K562 (cell line): ENCODE measurements at regions not wholly inside any gene's neighbourhood (a gene's known extent, or its start where the extent isn't known, plus 50 kb on each side); places are given as distances from the start of the nearest gene placed in this dataset.

Experiments
- ATAC-seq: fragments of 200-7000 bp; cut with Tn5 transposase; 3 replicates; pipeline ENCODE4 v1.9.1; 2020; ENCODE audit warnings: moderate library complexity
- BruUV-seq: library from RNA; stranded (reverse); fragments of 400-500 nt; replicated peaks from 2 replicates; lab custom pipeline; 2021; lab: Mats Ljungman, UMichigan
- CTCF ChIA-PET: fragments of 300-600 bp; formaldehyde crosslinking; extraction: SDS; loops from one replicate; lab custom pipeline; 2021; ENCODE audit warnings: low intra/inter-chr PET ratio; lab: Yijun Ruan, JAX
- POLR2A ChIA-PET: fragments of 300-600, 350-650 bp; sonication (Branson Sonifier 250); formaldehyde crosslinking; extraction: SDS; loops from one replicate; lab custom pipeline; 2021; ENCODE audit warnings: antibody characterized with exemption, inconsistent platforms; lab: Yijun Ruan, JAX
- DNase-seq, 4 experiments: peaks; one replicate each; pipeline versions ENCODE4 v3.0.0 to v3.0.0-alpha.2; 2011 to 2018; ENCODE audit warnings: low spot score in 3 of 4, mixed read lengths in 3 of 4; ENCODE audit errors: extremely low read depth in 1 of 4
- FAIRE-seq: peaks from 2 replicates; lab custom pipeline; 2011; peaks lifted over from hg19 to GRCh38; lab: Jason Lieb, UNC
- H2AFZ ChIP-seq: 2 replicates; pipeline ENCODE4 v1.6.0; 2011; ENCODE audit warnings: low read depth, low read length, control low read depth, inconsistent platforms
- H3K27ac ChIP-seq: fragments of 200-600 bp; 3 replicates; pipeline ENCODE4 v1.8.0; 2011; ENCODE audit warnings: low read depth, mild to moderate bottlenecking, control low read depth, inconsistent platforms, low read length, moderate library complexity, mixed read lengths; ENCODE audit errors: extremely low read depth
- H3K27me3 ChIP-seq, 2 experiments: fragments of 300-600 bp in 1 of 2; 2 replicates in 1 of 2; 3 replicates in 1 of 2; pipeline versions ENCODE4 v1.6.0 to v1.8.0; 2011; ENCODE audit warnings: inconsistent platforms in 2 of 2, low read length in 2 of 2, mild to moderate bottlenecking in 1 of 2, mixed read lengths in 1 of 2, moderate library complexity in 1 of 2; ENCODE audit not compliant: control insufficient read depth in 2 of 2, insufficient read depth in 2 of 2
- H3K36me3 ChIP-seq: fragments of 300-600 bp; 3 replicates; pipeline ENCODE4 v1.8.0; 2011; ENCODE audit warnings: mild to moderate bottlenecking, low read length, inconsistent platforms; ENCODE audit not compliant: control insufficient read depth, insufficient read depth
- H3K4me1 ChIP-seq, 2 experiments: fragments of 200-600 bp in 1 of 2; replicated peaks in 1 of 2; 2 replicates in 1 of 2; 3 replicates in 1 of 2; pipeline versions ENCODE4 v1.5.1 to v1.8.0; 2011; ENCODE audit warnings: inconsistent platforms in 2 of 2, low read length in 2 of 2, mild to moderate bottlenecking in 1 of 2, mixed read lengths in 1 of 2, moderate library complexity in 1 of 2; ENCODE audit not compliant: control insufficient read depth in 2 of 2, insufficient read depth in 2 of 2
- H3K4me2 ChIP-seq: 2 replicates; pipeline ENCODE4 v1.6.1; 2011; ENCODE audit warnings: low read length, control low read depth, inconsistent platforms, mixed read lengths; ENCODE audit not compliant: insufficient read depth
- H3K4me3 ChIP-seq: fragments of 200-600 bp; sonication (generic), shearing (Covaris generic); 2 replicates; pipeline ENCODE4 v1.5.1; 2016; ENCODE audit warnings: control low read depth, inconsistent platforms
- H3K79me2 ChIP-seq: fragments of 200-600 bp; 3 replicates; pipeline ENCODE4 v1.8.0; 2011; ENCODE audit warnings: low read length, inconsistent platforms; ENCODE audit not compliant: control insufficient read depth, insufficient read depth
- H3K9ac ChIP-seq, 2 experiments: 2 replicates each; pipeline versions ENCODE4 v1.6.0 to v1.6.1; 2011; ENCODE audit warnings: low read depth in 2 of 2, low read length in 2 of 2, control low read depth in 1 of 2, inconsistent platforms in 1 of 2, mild to moderate bottlenecking in 1 of 2, mixed read lengths in 1 of 2; ENCODE audit not compliant: insufficient read depth in 1 of 2
- H3K9me1 ChIP-seq: one replicate; pipeline ENCODE4 v1.6.0; 2011; ENCODE audit warnings: inconsistent platforms, mild to moderate bottlenecking, low read length, moderate library complexity; ENCODE audit not compliant: control insufficient read depth, insufficient read depth
- H3K9me3 ChIP-seq: replicated peaks from 2 replicates; pipeline ENCODE4 v1.5.1; 2011; ENCODE audit warnings: low read depth, low read length, inconsistent platforms; ENCODE audit not compliant: control insufficient read depth, insufficient read depth
- H4K20me1 ChIP-seq: replicated peaks from 2 replicates; pipeline ENCODE4 v1.6.1; 2011; ENCODE audit warnings: low read length, inconsistent platforms, mixed read lengths; ENCODE audit not compliant: control insufficient read depth, insufficient read depth
- CEBPZ ChIP-seq: fragments of 150-350 bp; IDR thresholded peaks from 2 replicates; pipeline ENCODE4 v1.6.1; 2014; ENCODE audit warnings: low read depth, mild to moderate bottlenecking, low read length, borderline replicate concordance
- HMBOX1 ChIP-seq: sonication (generic); IDR thresholded peaks from 2 replicates; pipeline ENCODE4 v1.6.1; 2016
- MAFK ChIP-seq: IDR thresholded peaks from 2 replicates; pipeline ENCODE4 v1.6.1; 2011; ENCODE audit warnings: low read length, improper control_type of control experiment
- MAZ ChIP-seq, 2 experiments: fragments of 450-650 bp in 1 of 2; sonication (generic) in 1 of 2; formaldehyde crosslinking; IDR thresholded peaks in 1 of 2; conservative IDR thresholded peaks in 1 of 2; 2 replicates each; pipeline versions ENCODE4 v1.4.0 to v1.5.0; 2020; ENCODE audit warnings: mild to moderate bottlenecking in 1 of 2, missing genetic modification reagents in 1 of 2
- MIER1 ChIP-seq: fragments of 450-650 bp; IDR thresholded peaks from 2 replicates; pipeline ENCODE4 v1.6.1; 2016; ENCODE audit warnings: antibody characterized with exemption, mild to moderate bottlenecking, low read depth
- RBM22 ChIP-seq: fragments of 200-400 bp; formaldehyde crosslinking; IDR thresholded peaks from 2 replicates; pipeline ENCODE4 v1.6.1; 2018; ENCODE audit warnings: low read length, low read depth; ENCODE audit not compliant: poor library complexity, severe bottlenecking
- RERE ChIP-seq: sonication (generic); formaldehyde crosslinking; IDR thresholded peaks from 2 replicates; pipeline ENCODE4 v1.8.0; 2023; ENCODE audit warnings: missing genetic modification reagents, mild to moderate bottlenecking, borderline replicate concordance
- SMARCA5 ChIP-seq: fragments of 450-650 bp; IDR thresholded peaks from 2 replicates; pipeline ENCODE4 v1.6.1; 2016
- ZNF133 ChIP-seq: fragments of 250-450 bp; sonication (Bioruptor Pico); IDR thresholded peaks from 2 replicates; pipeline ENCODE4 v1.4.0; 2020; ENCODE audit warnings: mild to moderate bottlenecking
- WGBS: fragments of 100-300 bp; shearing (Covaris generic); methylation state at CpG from one replicate; pipeline ENCODE4 v1.1.6; 2016; ENCODE audit warnings: low coverage, mixed read lengths; ENCODE audit not compliant: insufficient coverage; ENCODE audit errors: missing lambda C conversion rate; 5-methylcytosine and 5-hydroxymethylcytosine counted together
- in situ Hi-C: fragments of 300-500 bp; cut with MboI; formaldehyde crosslinking; loops from 4 replicates; pipeline ENCODE4 v1.15.0; 2018; ENCODE audit warnings: inconsistent platforms, mixed read lengths
- intact Hi-C: fragments of 100-400 bp; cut with micrococcal nuclease; formaldehyde crosslinking; loops from 2 replicates; pipeline ENCODE4 v1.14.2; 2022

- FAIRE-seq, result no peak
- Histone ChIP-seq H3K9me3 (no peaks in the 10 kb centered on the region), H2AFZ (no peak overlapping the region), H3K4me3 (no peak overlapping the region), H3K36me3 (no peaks in the 10 kb centered on the region), H4K20me1 (no peaks in the 10 kb centered on the region), H3K4me2 (no peak overlapping the region), H3K9me1 (no peaks in the 10 kb centered on the region)
- CTCF ChIA-PET, result no interaction called here
- intact Hi-C loops, result no loop called here
- BruUV-seq, result no TSS peak
- 74% methylated on average over 4 of the region's 4 CpGs for WGBS
- in situ Hi-C loops, result no loop called here
- TF ChIP-seq RERE, result no peak
- TF ChIP-seq MIER1, result no peak
- no peak for TF ChIP-seq MAFK
- no peak for TF ChIP-seq SMARCA5
- TF ChIP-seq CEBPZ, result no peak
- no peak for TF ChIP-seq RBM22
- no peak for TF ChIP-seq HMBOX1
- no peak for TF ChIP-seq MAZ (CRISPR knock-in tag; conservative IDR thresholded peaks at IDR 0.05 in 1 of 2, IDR thresholded peaks at IDR 0.05 in 1 of 2)
- no peak for TF ChIP-seq ZNF133
- TF ChIP-seq, all 486 proteins: peak for 0
- POLR2A ChIA-PET, result no interaction called here
- Histone ChIP-seq H3K27ac (no peak overlapping the region), H3K79me2 (no peaks in the 10 kb centered on the region), H3K9ac (no peak overlapping the region), H3K27me3 (no peaks in the 10 kb centered on the region), H3K4me1 (peaks cover 0 to 20% of the 10 kb centered on the region in 2 experiments; a peak in 2 of 5 replicates)
- ATAC-seq (no peak), DNase-seq (no peak)
Measured at GRCh38 chr6:100262086-100262485, 202.6 kb downstream of the SIM1 start.
